ENCODE measurements at regions not wholly inside any gene's neighbourhood (a gene's known extent, or its start where the extent isn't known, plus 50 kb on each side); places are given as distances from the start of the nearest gene placed in this dataset.

GRCh38 chr2:12116228-12116750 lies 369.9 kb downstream of the LPIN1 start:
- Histone ChIP-seq H3K4me3 (no peak overlapping the region), H3K27me3 (no peaks in the 10 kb centered on the region), H3K36me3 (no peaks in the 10 kb centered on the region), H3K27ac (no peak overlapping the region), H3K4me1 (no peaks in the 10 kb centered on the region), H3K9me3 (no peaks in the 10 kb centered on the region)
- DNase-seq: peak in 2 of 3 donors; percentile 74 to 75
- TF ChIP-seq, protein P1, sequence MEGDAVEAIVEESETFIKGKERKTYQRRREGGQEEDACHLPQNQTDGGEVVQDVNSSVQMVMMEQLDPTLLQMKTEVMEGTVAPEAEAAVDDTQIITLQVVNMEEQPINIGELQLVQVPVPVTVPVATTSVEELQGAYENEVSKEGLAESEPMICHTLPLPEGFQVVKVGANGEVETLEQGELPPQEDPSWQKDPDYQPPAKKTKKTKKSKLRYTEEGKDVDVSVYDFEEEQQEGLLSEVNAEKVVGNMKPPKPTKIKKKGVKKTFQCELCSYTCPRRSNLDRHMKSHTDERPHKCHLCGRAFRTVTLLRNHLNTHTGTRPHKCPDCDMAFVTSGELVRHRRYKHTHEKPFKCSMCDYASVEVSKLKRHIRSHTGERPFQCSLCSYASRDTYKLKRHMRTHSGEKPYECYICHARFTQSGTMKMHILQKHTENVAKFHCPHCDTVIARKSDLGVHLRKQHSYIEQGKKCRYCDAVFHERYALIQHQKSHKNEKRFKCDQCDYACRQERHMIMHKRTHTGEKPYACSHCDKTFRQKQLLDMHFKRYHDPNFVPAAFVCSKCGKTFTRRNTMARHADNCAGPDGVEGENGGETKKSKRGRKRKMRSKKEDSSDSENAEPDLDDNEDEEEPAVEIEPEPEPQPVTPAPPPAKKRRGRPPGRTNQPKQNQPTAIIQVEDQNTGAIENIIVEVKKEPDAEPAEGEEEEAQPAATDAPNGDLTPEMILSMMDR (IDR thresholded peaks at IDR 0.05): no peak
- TF ChIP-seq POLR2A (IDR thresholded peaks at IDR 0.05): no peak

DNA sequence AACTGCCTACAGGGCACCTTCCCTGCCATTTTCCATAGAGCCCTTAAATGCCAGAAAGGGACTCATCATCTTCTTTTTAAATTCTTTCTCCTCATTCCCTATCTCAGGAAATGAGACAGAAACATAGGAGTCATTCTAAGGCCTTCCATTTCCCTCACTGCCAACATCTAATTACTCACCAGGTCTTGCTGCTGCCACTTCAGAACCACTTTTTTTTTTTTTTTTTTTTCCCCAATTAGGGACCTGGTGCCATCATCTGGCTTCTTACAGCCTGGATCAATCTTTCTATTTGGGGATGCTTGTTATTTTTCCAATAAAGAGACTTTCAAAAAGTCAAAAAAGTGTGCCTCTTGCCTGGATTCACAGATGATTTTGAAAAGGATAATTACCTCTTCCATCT lies 373.4 kb downstream of the LPIN1 start:
- H3K4me3 ChIP-seq: no peak overlapping the region
- H3K36me3 ChIP-seq: no peaks in the 10 kb centered on the region
- H3K9me3 ChIP-seq: no peaks in the 10 kb centered on the region
- no peak overlapping the region for H3K27ac ChIP-seq
- H3K27me3 ChIP-seq: no peaks in the 10 kb centered on the region
- H3K4me1 ChIP-seq: no peaks in the 10 kb centered on the region
- no peak for DNase-seq
- TF ChIP-seq, protein P1 (IDR thresholded peaks at IDR 0.05): no peak
- TF ChIP-seq POLR2A (IDR thresholded peaks at IDR 0.05): no peak

DNA sequence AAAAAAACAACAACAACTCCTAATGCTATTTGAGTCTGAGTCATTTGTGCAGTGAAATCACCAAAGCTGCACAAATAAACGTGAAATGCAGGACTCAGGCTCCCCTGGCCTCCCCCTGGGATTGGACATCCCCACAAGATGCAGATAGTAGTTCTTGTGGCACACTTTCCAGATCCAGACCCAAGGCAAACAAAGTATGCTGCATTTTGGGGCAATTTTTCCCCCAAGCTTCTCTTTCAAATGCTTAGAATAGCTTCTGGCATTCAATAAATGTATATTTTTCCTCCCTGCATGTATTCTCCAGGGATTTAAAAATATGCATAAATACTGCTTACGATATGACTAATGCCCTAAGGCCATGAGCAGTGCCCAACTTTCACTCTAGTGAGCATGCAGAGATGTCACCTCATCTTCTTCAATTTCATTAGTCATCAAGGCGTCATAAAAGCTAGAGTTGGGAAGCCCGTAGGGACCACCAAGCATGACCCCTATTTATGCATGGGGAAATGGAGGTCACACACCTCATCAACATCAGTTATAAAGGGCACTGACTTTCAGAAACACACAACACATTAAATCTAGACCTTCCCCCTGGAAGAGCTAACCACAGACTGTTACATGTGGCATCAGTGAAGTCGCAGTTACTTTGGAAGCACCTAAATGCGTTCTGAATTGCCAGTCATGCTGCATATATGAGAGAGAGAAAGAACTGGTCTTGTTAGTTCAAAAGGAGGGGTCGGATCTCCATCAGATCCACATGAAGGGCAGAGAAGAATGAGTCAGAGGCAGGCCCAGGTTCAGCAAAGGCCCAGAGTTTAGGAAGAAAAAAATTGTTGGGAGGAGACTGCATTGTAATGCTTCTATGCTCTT lies 374.1 kb downstream of the LPIN1 start:
- Histone ChIP-seq H3K4me3 (no peak overlapping the region), H3K27me3 (no peaks in the 10 kb centered on the region), H3K36me3 (no peaks in the 10 kb centered on the region), H3K27ac (no peak overlapping the region), H3K4me1 (no peaks in the 10 kb centered on the region), H3K9me3 (no peaks in the 10 kb centered on the region)
- DNase-seq: no peak
- TF ChIP-seq, protein P1 (IDR thresholded peaks at IDR 0.05): no peak
- TF ChIP-seq POLR2A (IDR thresholded peaks at IDR 0.05): no peak

- Histone ChIP-seq H3K4me1 (peaks cover 0 to 4% (median 2%) of the 10 kb centered on the region in 4 donors), H3K27ac (no peak overlapping the region), H3K9me3 (peaks cover 0 to 3% (median 0%) of the 10 kb centered on the region in 4 donors), H3K27me3 (no peaks in the 10 kb centered on the region), H3K36me3 (no peaks in the 10 kb centered on the region), H3K4me3 (no peak overlapping the region)
- TF ChIP-seq, protein P1 (IDR thresholded peaks at IDR 0.05): no peak
- no peak for TF ChIP-seq POLR2A (IDR thresholded peaks at IDR 0.05)
- no peak for DNase-seq
Observed at GRCh38 chr2:12124790-12125189, 378.4 kb downstream of the LPIN1 start.

DNA sequence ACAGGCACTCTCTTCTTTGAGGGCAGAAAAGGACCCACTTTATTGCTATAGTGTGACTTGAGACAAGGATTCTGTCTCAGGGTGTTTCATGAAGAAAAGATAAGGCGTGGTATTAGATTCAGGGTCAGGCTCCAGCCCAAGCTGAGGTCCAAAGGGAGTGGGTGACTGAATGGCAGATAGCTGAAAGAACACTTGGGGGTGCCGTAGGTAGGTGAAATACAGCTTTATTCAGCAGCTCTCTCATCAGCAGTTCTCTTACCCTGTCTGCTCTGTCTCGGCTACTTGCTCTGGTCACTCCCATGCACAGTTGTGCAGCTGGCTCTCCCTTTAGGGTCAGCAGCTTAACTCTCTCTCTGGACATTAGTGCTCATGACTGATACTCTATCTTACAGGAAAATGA lies 379.9 kb downstream of the LPIN1 start:
- Histone ChIP-seq H3K36me3 (no peaks in the 10 kb centered on the region), H3K4me1 (peaks cover 0 to 4% (median 2%) of the 10 kb centered on the region in 4 donors), H3K27me3 (no peaks in the 10 kb centered on the region), H3K27ac (no peak overlapping the region), H3K4me3 (no peak overlapping the region), H3K9me3 (peaks cover 0 to 3% (median 0%) of the 10 kb centered on the region in 4 donors)
- no peak for DNase-seq
- TF ChIP-seq, protein P1 (IDR thresholded peaks at IDR 0.05): no peak
- TF ChIP-seq POLR2A (IDR thresholded peaks at IDR 0.05): no peak

Data from Peyer's patch (tissue), 4 donors.